Cardiac septum (tissue), 1 donor: ENCODE measurements at regions not wholly inside any gene's neighbourhood (a gene's known extent, or its start where the extent isn't known, plus 50 kb on each side); places are given as distances from the start of the nearest gene placed in this dataset.

Source experiments
- DNase-seq: peaks from one replicate; pipeline ENCODE4 v3.0.0-alpha.2; 2020; ENCODE audit warnings: low spot score
- intact Hi-C: fragments of 100-400 bp; cut with DNase I; formaldehyde crosslinking; loops from one replicate; pipeline ENCODE4 v1.14.0; 2022
- donor health status: DM: no; HTN: no; CAD: no.

- DNase-seq = peak; percentile 79
These were observed 140.1 kb upstream of the IL12A start for GRCh38 chr3:159848348-159849118.

DNA sequence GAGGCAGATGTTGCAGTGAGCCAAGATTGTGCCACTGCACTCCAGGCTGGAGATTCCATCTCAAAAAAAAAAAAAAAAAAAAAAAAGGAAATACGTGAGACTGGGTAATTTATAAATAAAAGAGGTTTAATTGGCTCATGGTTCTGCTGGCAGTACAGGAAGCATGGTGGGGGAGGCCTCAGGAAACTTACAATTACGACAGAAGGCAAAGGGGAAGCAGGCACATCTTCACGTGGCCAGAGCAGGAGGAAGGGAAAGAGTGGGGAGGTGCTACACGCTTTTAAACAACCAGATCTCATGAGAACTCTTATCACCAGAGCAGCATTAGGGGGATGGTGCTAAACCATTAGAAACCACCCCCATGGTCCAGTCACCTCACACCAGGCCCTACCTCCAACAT is 138.2 kb upstream of the IL12A start:
- intact Hi-C loops = no loop called here
- DNase-seq = no peak

More at GRCh38 chr3:159848348-159849118, 140.1 kb upstream of the IL12A start:
- intact Hi-C loops = no loop called here

DNA sequence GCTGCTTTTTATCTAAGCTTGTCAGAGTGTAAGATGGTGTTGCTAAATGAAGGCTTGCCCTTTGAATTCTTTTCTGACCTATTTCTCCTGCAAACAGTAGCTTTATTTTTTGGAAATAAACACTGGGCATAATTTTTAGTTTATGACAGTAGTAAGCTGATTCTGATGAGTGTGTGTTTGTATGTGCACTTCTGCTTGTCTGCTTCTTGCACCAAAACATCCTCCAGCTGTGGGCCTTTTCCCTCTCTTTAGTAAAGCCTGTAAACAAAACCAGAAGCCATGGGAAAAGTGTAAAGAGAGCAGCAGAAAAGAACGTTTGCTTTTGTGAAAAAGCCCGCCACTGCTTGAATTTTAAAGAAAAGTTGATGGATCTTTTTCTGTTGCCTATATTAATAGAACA is 136.4 kb upstream of the IL12A start:
- intact Hi-C loops = loop anchor here (2.0 kb wide), 1 partner anchor 13 kb away; the partner anchor contains the start of gene SCHIP1
- DNase-seq = no peak

GRCh38 chr3:159852821-159853505 is 135.7 kb upstream of the IL12A start:
- intact Hi-C loops = loop anchor here (2.0 kb wide), 1 partner anchor 14 kb away; the partner anchor contains the start of gene SCHIP1
- DNase-seq = peak; percentile 91

DNA sequence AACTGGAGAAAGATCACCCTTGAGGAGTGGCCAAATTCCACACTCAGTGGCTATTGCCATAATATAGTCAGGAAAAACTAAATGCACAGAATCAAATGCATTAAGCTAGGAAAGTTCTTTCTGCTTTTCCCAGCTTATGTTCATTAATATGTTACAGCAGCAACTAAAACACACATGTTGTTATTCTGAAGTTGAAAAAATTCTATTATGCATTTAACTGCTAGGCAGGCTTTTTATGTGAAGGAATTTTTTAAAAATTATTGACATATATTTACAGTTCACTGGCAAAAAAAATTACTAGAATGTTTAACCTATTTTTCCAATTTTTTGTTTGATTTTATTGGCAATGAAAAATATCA is 135.2 kb upstream of the IL12A start:
- no peak for DNase-seq
- intact Hi-C loops = loop anchor here (2.0 kb wide), 1 partner anchor 15 kb away; the partner anchor contains the start of gene SCHIP1

DNA sequence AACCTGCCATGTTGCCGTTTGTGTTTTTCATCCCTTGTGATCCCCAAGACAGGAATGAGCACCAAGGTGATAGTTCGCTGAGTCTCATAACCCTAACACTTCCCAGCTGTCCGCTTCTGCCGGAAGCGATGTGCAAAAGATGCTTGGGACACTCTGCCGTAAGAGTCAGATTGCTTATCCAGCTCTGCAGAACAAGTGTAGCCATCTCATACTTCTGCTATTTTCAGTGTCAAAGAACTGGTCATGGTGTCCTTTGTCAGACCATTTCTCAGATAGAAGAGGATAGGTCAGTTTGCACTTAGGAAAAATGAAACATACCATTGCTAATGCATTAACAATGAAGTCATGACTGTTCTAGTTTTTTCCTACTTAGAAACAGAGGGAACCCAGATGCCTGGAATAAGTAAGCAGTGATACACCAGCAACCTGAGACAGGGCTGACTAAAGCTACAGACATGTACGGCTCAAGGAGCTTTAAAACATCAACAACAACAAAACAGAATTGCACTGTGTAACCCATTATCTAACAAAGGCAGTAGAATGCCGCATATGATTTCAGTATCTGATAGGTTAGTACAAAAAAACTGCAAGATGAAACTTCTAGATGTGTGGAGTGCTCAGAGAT is 134.0 kb upstream of the IL12A start:
- DNase-seq = no peak
- intact Hi-C loops = no loop called here

DNA sequence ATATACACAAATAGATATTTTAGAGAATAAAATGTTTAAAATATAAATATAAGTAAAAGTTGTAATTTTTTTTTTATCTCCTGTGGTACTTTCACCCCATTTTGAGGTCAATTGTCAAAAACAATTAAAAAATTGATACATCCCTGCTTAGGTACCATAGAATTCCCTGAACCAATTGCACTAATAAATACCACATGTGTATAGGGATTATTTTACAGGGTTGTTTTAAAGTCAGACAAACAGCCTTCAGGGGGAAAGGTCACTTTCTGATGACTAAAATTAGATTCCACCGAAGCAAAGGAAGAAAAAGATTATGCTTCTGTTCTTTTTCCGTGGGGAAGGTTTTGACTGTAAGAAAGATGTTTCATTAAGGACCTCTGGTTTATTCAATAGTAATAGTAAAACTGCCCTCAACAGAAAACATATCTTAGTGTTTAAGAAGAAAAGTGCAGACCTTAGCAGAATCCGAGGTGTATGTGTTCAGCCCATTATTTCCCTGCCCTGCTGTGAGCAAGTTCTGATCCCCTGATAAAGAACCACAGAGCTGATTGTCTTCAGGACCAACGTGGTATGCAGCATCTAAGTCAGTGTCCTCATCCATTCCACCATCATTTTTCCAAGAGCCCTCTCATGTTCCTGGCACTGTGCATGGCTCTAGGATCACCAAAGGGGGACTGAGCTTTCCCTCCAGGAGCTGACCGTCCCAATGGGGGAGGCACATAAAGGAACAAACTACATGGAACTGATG is 132.9 kb upstream of the IL12A start:
- DNase-seq = no peak
- intact Hi-C loops = loop anchor here (2.0 kb wide), 1 partner anchor 91 kb away; no protein-coding TSS in a partner anchor

GRCh38 chr3:159856590-159857104 is 132.0 kb upstream of the IL12A start:
- DNase-seq = no peak
- intact Hi-C loops = loop anchor here (2.0 kb wide), 1 partner anchor 92 kb away; no protein-coding TSS in a partner anchor

- DNase-seq = no peak
- intact Hi-C loops = loop anchor here (2.0 kb wide), 1 partner anchor 93 kb away; no protein-coding TSS in a partner anchor
These were observed 130.8 kb upstream of the IL12A start for GRCh38 chr3:159857840-159858239.

GRCh38 chr3:159858650-159859049 is 130.0 kb upstream of the IL12A start:
- DNase-seq = no peak
- intact Hi-C loops = loop anchor here (1.0 kb wide), 1 partner anchor 254 kb away; no protein-coding TSS in a partner anchor

- no peak for DNase-seq
- intact Hi-C loops = loop anchor here (1.0 kb wide), 1 partner anchor 255 kb away; no protein-coding TSS in a partner anchor
These were observed 129.2 kb upstream of the IL12A start for GRCh38 chr3:159859424-159859823.

DNA sequence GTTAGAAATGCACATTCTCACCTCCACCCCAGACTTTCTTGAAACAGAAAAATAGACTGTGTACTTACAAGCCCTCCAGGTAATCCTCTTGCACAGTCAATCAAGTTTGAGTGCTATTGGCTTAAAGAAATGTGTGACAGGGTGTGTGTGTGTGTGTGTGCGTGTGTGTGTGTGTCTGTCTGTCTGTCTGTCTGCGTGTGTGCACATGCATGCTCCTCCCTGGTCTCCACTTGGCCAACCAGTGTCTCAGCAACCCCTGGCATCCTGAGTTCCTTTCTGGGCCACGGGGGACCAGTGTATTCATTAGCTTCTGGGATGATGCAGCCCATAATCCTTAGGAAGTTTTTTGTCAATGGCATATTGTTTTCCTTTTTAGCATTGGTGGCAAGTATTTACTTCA is 128.8 kb upstream of the IL12A start:
- intact Hi-C loops = loop anchor here (1.0 kb wide), 1 partner anchor 256 kb away; no protein-coding TSS in a partner anchor
- no peak for DNase-seq

GRCh38 chr3:159860269-159861116 is 128.1 kb upstream of the IL12A start:
- intact Hi-C loops = no loop called here
- DNase-seq = no peak

GRCh38 chr3:159861369-159861987 is 127.2 kb upstream of the IL12A start:
- intact Hi-C loops = no loop called here
- DNase-seq = no peak

DNA sequence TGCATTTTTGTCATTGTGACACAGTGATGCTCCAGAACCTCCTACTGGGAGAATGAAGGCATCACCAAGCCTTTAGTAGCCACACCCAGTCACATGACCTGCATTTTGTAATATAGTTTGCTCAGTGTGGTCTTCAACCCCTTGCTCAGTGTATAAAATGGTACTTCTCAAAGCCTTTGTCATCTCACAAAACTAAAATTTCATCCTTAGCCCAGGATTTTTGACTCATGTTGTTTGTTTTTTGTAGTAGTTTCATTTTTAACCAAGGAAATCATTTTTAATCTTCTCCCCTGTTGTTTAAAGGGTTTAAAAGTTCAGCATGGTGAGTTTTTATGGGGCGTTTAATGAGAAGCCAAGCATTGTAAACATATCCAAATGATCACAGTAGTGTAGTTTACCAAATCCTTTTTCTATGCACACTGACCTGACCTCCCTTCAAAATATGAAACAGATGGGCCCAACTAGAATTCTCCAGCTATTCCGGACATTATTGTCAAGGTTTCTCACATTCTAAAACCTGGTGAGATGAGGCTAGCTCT is 123.5 kb upstream of the IL12A start:
- intact Hi-C loops = no loop called here
- no peak for DNase-seq

- intact Hi-C loops = no loop called here
- DNase-seq = no peak
These were observed 122.4 kb upstream of the IL12A start for GRCh38 chr3:159866201-159866746.

DNA sequence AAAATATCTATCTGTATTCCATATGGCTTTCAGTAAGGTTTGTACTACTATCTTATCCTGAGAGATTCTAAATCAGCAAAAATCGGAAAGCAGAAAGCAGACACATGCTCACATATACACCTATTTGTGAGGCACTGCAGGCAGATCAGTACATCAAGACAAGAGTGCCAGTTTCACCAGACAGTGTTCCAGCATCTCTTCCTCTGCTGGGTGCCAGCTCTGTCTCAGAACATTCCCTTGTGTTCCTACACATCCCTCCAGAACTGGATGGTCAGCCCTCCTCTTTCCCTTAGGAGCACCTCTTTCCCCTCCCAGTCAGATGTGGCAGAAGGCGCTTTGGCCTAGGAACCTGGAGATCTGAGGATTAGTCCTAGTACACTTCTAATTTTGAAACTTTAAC is 121.3 kb upstream of the IL12A start:
- intact Hi-C loops = no loop called here
- DNase-seq = no peak
